Pancreas (tissue), 10 donors: ENCODE measurements at regions not wholly inside any gene's neighbourhood (a gene's known extent, or its start where the extent isn't known, plus 50 kb on each side); places are given as distances from the start of the nearest gene placed in this dataset.
A peak's percentile ranks its signal among the peaks of the same experiment; 100 is the strongest.

Experiments used
- ATAC-seq, 4 donors: fragments of 200-7000 bp; cut with Tn5 transposase; one replicate each; pipeline versions ENCODE4 v1.8.0 to v1.9.1; 2020; ENCODE audit warnings: mild to moderate bottlenecking in 4 of 4, moderate library complexity in 4 of 4
- DNase-seq, 6 donors: peaks; one replicate each; pipeline ENCODE4 v3.0.0-alpha.2; 2020
- FAIRE-seq: peaks from 2 replicates; lab custom pipeline; 2012; peaks lifted over from hg19 to GRCh38; lab: Jason Lieb, UNC
- H3K27ac ChIP-seq, 4 donors: fragments of 200-600 bp; sonication (generic); 1 replicate in 3 of 4; 2 replicates in 1 of 4; pipeline versions ENCODE4 v1.5.0 to v1.8.0; 2020
- H3K27me3 ChIP-seq, 4 donors: fragments of 200-600 bp; one replicate each; pipeline ENCODE4 v1.8.0; 2021
- H3K36me3 ChIP-seq, 3 donors: fragments of 200-600 bp; sonication (generic) in 1 of 3; one replicate each; pipeline versions ENCODE4 v1.5.0 to v1.8.0; 2020 to 2021
- H3K4me1 ChIP-seq, 3 donors: fragments of 200-600 bp; one replicate each; pipeline ENCODE4 v1.8.0; 2021
- H3K4me3 ChIP-seq, 4 donors: fragments of 200-600 bp; sonication (generic) in 2 of 4; one replicate each; pipeline versions ENCODE4 v1.5.0 to v1.8.0; 2020 to 2021
- H3K9me3 ChIP-seq, 4 donors: fragments of 200-600 bp; one replicate each; pipeline ENCODE4 v1.8.0; 2021
- WGBS, 2 donors: extraction: QIAGEN DNeasy Blood & Tissue Kit; methylation state at CpG; one replicate each; pipeline ENCODE4 v1.1.7; 2013; 5-methylcytosine and 5-hydroxymethylcytosine counted together
- intact Hi-C, 3 donors: fragments of 100-400 bp; cut with DNase I; formaldehyde crosslinking; loops; one replicate each; pipeline versions ENCODE4 v1.11.1 to v1.14.2; 2022
- TF ChIP-seq, protein P1 (sequence below), 4 donors: fragments of 200-600 bp; sonication (generic) in 3 of 4; IDR thresholded peaks; one replicate each; pipeline versions ENCODE4 v1.5.0 to v1.8.0; 2021; ENCODE audit warnings: antibody characterized with exemption in 4 of 4
- donor health status: healthy with polysubstance abuse.
- donor health status: DM: no; HTN: no; CAD: no; lungs with moderate emphysema.
- donor health status: DM: no; HTN: no; CAD: no.
- donor health status: control.
- donor health status: control.
- donor health status: Bipolar disorder and iron deficiency.
- donor health status: DM: yes; HTN: yes; CAD: no.
- donor health status: DM: no; HTN: no; CAD: no.
- donor health status: DM: no; HTN: no; CAD: no.
- donor health status: DM: yes; HTN: yes; CAD: no.

DNA sequence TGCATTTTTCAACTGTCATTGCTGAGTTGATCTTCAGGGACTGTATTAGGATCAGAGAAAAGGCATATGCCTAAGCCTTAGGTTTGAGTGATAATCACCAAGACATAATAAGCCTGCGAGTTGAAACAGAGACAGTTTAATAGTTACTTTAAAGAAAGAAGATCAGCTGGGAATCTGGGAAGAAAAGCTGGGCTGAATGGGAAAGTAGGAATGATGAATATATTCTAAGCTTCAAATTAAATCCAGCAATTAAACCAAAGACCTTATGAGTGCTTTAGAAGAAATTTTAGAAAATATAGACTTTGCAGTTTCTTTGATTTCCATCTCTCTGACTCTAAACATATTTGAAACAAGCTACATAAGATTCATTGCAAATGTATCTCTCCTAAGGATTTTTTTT is 222.3 kb downstream of the ENC1 start:
- no peak for FAIRE-seq
- no peak for DNase-seq
- no peaks in the 10 kb centered on the region for H3K4me1 ChIP-seq
- TF ChIP-seq, protein P1, sequence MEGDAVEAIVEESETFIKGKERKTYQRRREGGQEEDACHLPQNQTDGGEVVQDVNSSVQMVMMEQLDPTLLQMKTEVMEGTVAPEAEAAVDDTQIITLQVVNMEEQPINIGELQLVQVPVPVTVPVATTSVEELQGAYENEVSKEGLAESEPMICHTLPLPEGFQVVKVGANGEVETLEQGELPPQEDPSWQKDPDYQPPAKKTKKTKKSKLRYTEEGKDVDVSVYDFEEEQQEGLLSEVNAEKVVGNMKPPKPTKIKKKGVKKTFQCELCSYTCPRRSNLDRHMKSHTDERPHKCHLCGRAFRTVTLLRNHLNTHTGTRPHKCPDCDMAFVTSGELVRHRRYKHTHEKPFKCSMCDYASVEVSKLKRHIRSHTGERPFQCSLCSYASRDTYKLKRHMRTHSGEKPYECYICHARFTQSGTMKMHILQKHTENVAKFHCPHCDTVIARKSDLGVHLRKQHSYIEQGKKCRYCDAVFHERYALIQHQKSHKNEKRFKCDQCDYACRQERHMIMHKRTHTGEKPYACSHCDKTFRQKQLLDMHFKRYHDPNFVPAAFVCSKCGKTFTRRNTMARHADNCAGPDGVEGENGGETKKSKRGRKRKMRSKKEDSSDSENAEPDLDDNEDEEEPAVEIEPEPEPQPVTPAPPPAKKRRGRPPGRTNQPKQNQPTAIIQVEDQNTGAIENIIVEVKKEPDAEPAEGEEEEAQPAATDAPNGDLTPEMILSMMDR (IDR thresholded peaks at IDR 0.05): no peak
- no peak overlapping the region for H3K27ac ChIP-seq
- no peak overlapping the region for H3K4me3 ChIP-seq
- ATAC-seq: no peak
- no peaks in the 10 kb centered on the region for H3K27me3 ChIP-seq
- 85 to 96% methylated on average over 1 of the region's 1 CpG for WGBS, 2 donors
- no peaks in the 10 kb centered on the region for H3K9me3 ChIP-seq
- H3K36me3 ChIP-seq: no peaks in the 10 kb centered on the region
- intact Hi-C loops: no loop called here

DNA sequence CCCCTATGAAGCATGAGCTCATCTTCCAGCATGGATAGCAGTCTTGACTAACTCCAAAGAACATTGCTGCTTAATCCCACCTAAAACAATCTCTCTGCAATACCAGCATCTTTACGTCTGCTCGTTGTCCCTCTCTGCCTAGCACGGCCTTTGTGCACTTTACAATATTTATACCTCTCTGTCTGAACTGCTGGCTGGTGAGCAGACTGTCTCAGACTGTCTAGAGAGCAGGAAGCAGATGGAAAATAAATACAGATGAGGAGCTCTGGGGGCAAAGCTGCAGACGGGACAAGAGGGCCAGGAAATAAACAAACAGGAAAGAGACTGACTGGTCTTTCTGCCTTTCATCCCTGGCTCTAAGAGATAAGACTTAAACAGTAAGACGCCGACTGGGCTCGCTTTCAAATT is 224.8 kb downstream of the ENC1 start:
- Histone ChIP-seq H3K4me1 (peaks cover 0 to 5% (median 0%) of the 10 kb centered on the region in 3 donors), H3K4me3 (no peak overlapping the region), H3K9me3 (no peaks in the 10 kb centered on the region), H3K36me3 (no peaks in the 10 kb centered on the region), H3K27me3 (no peaks in the 10 kb centered on the region), H3K27ac (no peak overlapping the region)
- FAIRE-seq (no peak), ATAC-seq (peak in 3 of 4 donors; percentile 41 to 67 (median 47)), DNase-seq (no peak)
- 37 to 40% methylated on average over 7 of the region's 7 CpGs for WGBS, 2 donors
- TF ChIP-seq, protein P1 (IDR thresholded peaks at IDR 0.05): no peak
- intact Hi-C loops: no loop called here

DNA sequence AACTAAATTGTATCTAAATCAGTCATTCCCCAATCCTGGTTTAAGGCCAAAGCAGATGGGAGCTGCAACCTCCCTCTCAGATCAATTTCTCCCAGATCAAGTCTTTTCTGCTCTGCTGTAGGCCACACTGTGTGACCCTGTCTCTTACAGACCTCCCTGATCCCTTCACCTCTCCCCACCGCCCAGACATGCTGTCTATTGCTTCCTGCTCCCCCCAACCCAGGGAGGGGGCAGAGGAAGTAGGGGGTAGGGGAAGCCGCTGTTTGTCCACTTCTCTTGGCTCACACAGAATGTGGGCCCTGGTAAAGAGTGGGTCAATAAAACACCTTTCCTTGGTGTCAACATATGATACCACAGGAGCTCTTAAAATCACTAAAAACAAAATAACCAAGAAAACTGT is 226.3 kb downstream of the ENC1 start:
- H3K27me3 ChIP-seq: no peaks in the 10 kb centered on the region
- TF ChIP-seq, protein P1 (IDR thresholded peaks at IDR 0.05): no peak
- H3K4me3 ChIP-seq: no peak overlapping the region
- intact Hi-C loops: no loop called here
- H3K4me1 ChIP-seq: peaks cover 7 to 18% (median 10%) of the 10 kb centered on the region in 3 donors
- no peaks in the 10 kb centered on the region for H3K36me3 ChIP-seq
- WGBS, 2 donors: 96 to 98% methylated on average over 2 of the region's 2 CpGs
- no peaks in the 10 kb centered on the region for H3K9me3 ChIP-seq
- FAIRE-seq: no peak
- H3K27ac ChIP-seq: no peak overlapping the region
- no peak for DNase-seq
- ATAC-seq: no peak

DNA sequence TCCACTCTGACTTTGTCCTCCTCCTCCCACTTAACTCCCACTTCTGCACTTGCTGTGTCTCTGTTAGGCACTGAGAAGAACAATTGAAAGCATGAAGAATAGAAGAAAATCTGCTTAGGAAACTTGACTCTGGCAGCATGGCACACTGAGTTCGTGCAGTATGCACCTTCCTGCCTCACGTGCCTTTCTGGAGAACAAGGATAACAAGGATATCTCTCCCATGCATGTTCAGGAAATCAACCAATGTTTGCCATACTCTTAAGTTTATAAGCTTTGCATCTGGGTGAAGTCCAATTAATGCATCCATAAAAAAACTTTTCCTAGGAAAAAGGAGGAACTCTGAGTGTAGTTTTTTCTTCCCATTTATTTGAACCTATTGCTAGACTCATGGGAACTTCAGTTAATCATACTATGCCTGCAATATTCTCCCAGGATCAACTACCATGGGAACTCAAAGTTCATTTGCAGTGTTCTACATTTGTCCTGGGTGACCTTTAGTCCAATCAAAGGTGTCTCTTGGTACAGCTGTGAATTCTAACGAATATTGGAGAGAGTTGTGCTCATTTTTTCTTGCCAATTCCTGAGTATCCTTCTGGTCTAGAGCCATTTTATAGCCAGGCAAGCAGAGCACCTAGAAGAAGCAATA is 227.0 kb downstream of the ENC1 start:
- Histone ChIP-seq H3K9me3 (no peaks in the 10 kb centered on the region), H3K27ac (no peak overlapping the region), H3K36me3 (no peaks in the 10 kb centered on the region), H3K4me3 (no peak overlapping the region), H3K27me3 (no peaks in the 10 kb centered on the region), H3K4me1 (peaks cover 14 to 25% (median 17%) of the 10 kb centered on the region in 3 donors)
- TF ChIP-seq, protein P1 (IDR thresholded peaks at IDR 0.05): no peak
- ATAC-seq (no peak), DNase-seq (no peak), FAIRE-seq (no peak)
- WGBS, 2 donors: 54 to 68% methylated on average over 3 of the region's 3 CpGs
- intact Hi-C loops: no loop called here

DNA sequence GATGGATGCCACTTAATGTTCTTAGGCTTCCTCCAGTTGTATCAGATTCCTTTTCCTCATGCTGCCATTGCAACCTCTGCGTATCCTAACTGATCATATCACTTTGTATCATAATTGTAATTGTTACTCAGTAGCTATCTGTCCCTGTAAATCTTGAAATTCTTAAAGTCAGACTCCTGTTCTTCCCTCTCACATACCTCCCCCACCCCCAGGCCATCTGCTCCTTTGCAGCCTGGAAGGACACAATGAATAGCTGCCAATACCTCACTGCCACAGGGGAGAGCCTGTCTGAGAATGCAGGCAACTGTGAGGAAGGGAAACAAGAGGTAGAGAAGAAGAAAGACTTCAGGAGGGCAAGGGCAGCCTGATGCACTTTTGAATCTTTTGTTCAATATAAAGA is 228.5 kb downstream of the ENC1 start:
- no peaks in the 10 kb centered on the region for H3K36me3 ChIP-seq
- DNase-seq (no peak), FAIRE-seq (no peak), ATAC-seq (no peak)
- WGBS, 2 donors: 0 to 44% methylated on average over 1 of the region's 1 CpG
- no peak overlapping the region for H3K4me3 ChIP-seq
- H3K27me3 ChIP-seq: no peaks in the 10 kb centered on the region
- H3K4me1 ChIP-seq: peaks cover 16 to 29% (median 29%) of the 10 kb centered on the region in 3 donors
- intact Hi-C loops: no loop called here
- no peak overlapping the region for H3K27ac ChIP-seq
- no peaks in the 10 kb centered on the region for H3K9me3 ChIP-seq
- TF ChIP-seq, protein P1 (IDR thresholded peaks at IDR 0.05): no peak
